RPMI8226 (cell line): ENCODE measurements at regions not wholly inside any gene's neighbourhood (a gene's known extent, or its start where the extent isn't known, plus 50 kb on each side); places are given as distances from the start of the nearest gene placed in this dataset.

Experiments
- DNase-seq: peaks from one replicate; pipeline ENCODE4 v3.0.0-alpha.2; 2015

DNA sequence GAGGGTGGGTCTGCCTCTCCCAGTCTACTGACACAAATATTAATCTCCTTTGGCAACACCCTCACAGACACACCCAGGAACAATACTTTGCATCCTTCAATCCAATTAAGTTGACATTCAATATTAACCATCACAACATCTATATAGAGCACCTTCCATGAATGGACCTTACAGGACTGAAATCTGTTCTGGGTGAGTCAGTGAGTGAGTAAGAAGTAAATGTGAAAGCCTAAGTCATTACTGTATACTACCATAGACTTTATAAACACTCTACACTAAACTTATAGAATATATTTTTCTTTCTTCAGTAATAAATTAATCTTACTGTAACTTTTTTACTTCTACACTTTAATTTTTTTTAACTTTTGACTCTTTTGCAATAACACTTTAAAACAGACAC is 993.8 kb upstream of the MAP3K7 start:
- DNase-seq = no peak

DNA sequence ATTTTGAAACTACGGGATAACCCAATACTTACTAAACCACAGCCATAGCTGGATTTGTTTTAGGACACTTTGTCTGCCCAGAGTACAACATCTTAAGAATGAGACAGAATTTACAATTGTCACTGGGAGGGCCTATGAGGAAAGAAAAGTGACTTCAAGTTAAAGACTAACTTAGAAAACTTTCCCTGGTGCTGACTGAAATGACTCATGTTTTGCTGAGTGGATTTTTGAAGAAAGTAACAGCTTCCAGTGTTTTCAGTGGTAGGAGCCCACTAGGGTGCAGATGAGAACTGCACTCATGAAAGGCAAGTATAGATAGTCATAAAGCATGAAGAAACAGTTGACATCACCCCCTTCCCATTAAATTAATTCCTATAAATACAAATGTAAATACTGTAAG is 988.2 kb upstream of the MAP3K7 start:
- no peak for DNase-seq

DNA sequence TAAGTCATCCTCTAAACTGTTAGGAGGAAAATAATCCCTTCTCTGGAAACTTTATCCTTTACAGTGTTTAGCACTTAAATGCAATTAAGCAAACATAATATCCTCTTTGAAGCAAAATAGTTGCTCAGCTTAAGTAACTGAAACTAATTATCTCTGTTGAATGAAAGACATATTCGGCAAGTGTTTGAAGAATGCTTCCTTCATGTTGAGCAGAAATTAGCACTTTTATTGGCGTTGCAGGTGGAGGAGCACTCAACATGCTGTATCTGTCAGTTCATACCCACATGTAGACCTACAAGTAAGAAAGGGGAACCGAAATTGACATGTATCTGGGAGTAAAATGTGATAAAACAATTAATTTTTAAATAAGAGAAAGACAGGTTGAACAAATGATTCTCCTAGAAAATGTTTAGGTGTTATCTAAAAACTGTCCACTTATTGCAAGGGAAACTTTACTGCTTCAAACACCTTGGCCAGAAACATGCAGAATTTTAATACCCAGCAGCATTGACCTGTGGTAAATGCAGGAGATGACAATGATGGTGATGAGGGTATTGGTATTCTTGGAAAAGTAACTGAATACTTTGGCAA is 987.0 kb upstream of the MAP3K7 start:
- peak; percentile 37 for DNase-seq

DNA sequence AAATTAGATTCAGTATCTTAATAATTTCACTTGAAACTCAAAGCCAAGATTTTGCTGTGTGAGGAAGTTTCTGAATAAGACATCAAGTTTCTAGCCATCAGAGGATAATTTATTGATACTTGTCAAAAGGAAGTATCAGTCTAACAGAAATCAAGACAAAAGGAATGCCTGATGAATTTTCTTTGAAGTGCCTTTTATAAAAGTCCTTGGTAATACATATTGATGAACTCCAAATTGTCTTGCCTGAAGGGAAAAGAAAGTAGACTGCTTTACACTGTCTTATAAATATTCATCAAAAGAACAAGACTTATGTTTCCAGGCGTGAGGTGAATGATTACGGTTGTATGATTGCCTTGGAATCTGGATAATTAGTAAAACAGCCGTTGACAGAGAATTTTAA is 986.0 kb upstream of the MAP3K7 start:
- no peak for DNase-seq

DNA sequence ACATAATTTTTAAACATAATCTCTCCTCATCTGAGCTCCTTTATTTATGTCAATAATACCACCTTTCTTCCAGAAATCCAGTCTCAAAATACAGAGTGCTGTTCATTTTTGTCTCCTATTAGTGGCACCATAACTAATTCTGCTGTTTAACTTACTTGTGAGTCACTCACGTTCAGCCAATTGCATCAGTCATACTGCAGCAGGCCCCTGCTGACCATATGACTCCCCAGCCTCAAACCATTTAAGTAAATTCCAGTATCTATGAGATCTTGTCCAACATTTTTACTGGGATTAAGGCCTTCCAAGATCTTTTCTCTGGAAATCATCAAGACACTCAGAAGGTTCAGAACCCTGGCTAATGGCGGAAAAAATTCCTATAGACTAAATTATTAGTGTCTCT is 982.2 kb upstream of the MAP3K7 start:
- no peak for DNase-seq

DNA sequence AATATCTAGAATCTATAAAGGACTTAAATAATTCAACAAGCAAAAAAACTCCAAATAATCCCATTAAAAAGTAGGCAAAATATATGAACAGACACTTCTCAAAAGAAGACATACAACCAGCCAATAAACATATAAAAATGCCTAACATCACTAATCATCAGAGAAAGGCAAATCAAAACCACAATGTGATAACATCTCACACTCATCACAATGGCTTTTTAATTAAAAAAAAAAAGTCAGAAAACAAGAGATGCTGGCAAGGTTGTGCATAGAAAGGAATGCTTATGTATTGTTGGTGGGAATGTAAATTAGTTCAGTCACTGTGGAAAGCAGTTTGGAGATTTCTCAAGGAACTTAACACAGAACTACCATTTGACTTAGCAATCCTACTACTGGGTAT is 979.6 kb upstream of the MAP3K7 start:
- DNase-seq = no peak

DNA sequence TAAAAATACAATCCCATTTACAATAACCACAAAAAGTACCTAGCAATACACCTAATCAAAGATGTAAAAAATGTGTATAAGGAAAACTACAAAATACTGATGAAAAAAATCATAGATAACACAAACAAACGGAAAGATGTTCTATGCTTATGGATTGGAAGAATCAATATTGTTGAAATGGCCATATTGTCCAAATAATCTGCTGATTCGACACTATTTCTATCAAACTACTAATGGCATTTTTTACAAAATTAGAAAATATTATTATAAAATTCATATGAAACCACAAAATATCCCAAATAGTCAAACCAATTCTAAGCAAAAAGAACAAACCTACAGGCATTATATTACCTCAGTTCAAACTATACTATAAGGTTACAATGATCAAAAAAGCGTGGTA is 978.3 kb upstream of the MAP3K7 start:
- DNase-seq = no peak

DNA sequence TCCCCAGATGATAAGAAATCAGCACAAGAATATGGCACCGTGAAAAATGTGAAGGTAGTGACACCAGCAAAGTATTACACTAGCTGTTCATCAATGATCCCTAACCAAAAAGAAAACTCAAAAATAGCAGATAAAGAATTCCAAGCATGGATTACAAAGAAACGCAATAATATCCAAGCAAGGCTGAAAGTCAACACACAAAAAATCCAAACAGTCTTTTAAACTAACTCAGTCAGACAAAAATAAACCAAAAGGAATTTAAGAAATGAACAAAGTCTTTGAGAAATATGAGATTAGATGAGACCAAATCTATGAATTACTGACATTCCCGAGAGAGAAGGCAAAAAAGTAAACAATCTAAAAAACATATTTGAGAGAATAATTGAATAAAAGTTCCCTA is 976.1 kb upstream of the MAP3K7 start:
- DNase-seq = no peak

DNA sequence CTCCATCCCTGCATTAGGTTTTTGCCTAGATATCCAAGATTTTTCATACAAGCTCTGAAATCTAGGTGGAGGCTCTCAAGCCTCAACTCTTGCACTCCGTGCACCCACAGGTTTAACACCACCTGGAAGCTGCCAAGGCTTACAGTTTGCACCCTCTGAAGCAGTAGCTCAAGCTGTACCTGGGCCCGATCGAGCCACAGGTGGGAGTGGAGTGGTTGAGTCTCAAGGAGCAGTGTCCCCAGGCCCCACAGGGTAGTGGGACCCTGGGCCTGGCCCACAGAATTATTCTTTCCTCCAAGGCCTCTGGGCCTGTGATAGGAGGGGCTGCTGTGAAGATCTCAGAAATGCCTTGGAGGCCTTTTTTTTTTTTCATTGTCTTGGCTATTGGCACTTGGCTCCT is 973.5 kb upstream of the MAP3K7 start:
- DNase-seq = no peak

DNA sequence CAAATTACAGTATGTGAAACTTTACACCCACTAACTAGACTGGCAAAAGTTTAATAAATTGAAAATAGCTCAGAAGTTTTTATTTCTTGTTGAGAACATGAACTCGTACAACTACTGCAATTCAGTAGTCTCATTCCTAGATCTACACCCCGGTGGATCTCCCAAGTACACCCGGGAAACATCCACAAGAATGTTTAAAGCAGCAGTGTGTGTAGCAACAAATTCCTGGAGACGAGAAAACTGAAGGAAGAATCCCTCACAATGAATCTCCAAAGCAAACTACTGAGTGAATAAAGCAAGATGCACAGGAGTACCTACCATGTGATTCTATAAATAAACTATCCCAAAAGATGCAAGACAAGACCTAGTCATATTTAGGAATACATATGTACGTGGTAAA is 954.0 kb upstream of the MAP3K7 start:
- DNase-seq = no peak

DNA sequence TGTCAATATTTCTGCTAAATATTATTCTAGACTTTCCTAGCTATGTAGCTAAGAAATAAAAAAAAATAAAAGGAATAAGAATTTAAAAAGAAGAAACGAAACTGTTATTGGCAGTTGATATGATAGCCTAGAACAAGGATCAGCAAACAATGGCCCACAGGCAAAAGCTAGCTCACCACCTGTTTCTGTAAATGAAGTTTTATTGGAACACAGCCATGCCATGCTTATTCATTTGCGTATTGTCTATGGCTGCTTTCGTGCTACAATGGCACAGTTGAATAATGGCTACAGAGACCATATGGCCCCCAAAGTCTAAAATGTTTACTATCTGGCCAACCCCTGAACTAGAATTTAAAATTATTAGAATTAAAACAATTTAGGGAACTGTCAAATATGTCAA is 952.6 kb upstream of the MAP3K7 start:
- peak; percentile 29 for DNase-seq

DNA sequence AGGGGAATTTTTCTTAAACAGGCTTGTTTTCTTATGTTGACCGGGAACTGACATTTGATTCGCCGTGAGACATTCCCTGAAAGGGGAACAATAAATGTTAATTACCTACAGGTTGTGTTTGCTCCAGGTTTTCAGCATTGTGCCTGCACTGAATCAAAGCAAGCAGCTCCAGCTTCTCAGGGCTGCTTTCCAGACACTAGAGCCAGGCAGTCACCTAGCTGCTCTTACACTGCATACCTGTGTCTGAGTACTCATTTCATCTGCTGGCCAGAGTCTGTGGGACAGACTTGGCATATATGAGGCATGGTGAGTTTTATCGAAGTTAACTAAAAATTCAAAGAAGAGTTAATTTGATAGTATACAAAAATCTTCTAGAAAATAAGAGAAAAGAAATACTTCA is 951.8 kb upstream of the MAP3K7 start:
- no peak for DNase-seq

DNA sequence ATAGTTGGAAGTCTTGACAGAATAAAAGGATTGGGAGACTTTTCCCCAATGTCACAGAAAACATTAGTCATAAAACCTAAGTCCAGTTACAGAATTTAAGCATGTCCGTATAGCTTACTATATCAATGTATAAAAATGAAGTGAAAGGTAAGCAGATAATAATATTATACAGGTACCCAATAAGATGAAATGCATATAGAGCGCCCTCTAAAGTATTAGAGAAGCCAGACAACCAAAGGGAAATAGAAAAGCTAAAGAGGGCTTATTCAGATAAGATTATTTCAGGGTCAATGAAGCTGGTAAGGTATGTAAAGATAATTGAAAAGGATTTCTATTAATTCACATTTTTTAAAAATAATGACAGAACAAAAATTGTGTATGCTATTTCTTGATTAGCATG is 947.7 kb upstream of the MAP3K7 start:
- no peak for DNase-seq

DNA sequence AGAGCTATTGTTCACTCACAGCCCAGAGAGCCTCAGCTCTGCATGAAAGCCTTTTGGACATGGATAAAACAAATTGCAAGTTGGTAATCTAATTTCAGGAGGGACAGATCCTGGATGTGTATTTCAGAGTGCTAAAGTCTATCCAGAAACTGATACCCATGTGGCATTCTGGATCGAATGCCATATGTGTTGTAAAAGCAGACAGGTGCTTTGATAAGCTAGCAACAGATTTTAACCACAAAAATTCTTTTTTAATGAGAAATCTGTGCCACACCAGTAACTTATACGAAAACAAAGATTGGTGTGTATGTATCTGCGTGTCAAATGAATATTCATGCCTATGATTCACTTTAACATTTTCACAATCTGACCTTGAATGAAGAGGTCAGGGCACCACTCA is 936.6 kb upstream of the MAP3K7 start:
- no peak for DNase-seq

DNA sequence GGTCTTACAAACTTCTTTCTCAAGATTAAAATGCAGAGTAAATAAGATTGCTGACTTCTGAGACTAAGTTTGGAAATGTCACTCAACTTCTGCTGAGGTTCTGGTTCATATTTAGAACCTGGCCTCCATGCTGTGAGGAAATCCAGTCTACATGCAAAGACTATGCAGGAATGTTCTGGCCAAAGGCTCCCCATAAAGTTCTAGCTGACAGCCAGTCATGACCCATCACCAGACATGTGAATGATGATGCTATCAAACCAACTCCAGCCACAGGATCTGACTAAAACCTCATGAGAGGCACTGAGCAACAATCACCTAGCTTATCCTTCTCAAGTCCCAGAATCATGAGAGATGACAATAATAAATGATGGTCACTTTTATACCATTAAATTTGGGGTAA is 935.1 kb upstream of the MAP3K7 start:
- no peak for DNase-seq

DNA sequence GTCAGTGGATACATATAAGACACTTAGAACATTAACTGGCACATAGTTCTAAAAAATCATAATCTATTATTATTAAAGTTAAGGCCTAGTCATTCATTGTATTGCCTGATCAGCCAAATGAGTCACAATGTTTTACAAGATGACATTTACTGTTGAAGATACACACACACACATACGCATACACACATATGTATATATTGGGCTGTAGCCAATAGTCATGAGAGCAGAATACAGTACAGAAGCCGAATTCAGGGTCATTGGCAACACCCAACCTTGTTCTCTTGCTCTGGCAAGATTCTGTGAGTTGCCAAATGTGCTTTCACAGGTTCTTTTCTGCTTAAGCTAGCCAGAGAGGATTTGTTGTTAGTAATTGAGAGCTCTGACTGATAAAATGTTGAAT is 922.8 kb upstream of the MAP3K7 start:
- DNase-seq = no peak

DNA sequence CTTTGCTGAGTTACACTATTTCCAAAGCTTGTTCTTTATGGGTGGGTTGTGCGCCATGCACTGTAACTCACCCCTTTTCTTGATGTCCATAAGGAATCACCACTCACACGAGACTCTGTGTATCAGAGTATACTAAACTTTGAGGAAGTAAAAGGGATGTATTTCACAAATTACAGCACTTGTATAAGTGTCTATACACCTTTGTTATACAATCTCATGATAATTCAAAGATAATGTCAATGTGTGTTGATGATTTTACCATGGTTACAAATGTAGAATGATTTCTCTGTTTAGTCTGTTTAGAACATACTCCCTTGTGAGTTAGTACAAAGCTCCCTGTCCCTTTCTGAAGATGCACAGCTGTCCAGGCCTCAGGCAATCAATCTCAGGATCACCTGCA is 922.2 kb upstream of the MAP3K7 start:
- DNase-seq = no peak

DNA sequence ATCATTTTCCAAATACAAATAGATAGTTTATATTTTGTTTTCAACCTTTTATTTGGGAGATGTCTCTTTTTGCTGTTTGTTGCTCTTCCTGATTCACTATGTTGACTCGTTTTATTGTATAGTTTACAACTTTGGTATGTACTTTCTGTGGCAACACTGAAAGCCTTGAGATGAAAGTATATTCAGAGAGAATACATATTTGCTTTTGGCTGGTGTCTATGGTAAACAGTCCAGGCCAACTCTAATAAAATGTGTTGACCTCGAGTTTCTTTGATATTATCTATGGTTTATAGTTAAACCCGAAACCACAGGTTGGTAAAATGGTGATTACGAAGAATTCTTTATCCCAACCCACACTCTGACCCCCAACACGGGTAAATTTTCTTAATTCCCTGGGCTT is 919.6 kb upstream of the MAP3K7 start:
- DNase-seq = no peak

DNA sequence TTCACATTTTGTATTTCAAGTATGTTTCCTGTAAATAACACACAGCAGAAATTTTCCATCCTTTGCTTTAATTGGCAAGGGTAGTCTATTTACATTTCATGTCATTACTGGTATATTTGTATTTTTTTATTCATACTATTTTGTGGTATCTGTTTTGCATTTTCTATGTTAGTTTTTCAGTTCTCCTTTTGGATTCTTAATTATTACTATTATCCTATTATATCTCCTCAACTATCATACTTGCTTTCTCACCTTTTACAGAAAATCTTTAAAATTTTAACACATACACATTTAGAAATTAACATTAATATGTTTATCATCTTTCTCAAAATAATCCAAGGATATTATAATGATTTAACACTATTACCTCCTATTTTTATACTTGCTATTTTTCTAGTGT is 918.3 kb upstream of the MAP3K7 start:
- no peak for DNase-seq

DNA sequence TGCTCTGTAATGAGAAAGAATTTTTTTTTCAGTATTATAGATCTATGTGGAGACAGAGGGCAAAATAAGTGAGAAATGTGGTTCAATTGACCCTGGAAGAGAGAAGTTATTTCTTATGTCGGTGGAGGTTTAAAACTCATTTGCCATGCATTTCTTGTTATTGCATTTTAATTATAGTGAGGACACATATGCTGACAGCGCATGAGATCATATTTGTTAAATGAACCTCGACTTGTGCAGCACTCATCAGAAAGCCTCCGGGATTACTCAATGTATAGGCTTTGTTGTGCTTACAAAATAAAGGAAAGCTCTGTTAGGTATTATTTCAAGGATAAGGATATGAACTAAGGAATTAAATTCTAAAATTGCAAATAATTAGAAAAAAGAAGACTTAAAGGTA is 915.1 kb upstream of the MAP3K7 start:
- DNase-seq = no peak

DNA sequence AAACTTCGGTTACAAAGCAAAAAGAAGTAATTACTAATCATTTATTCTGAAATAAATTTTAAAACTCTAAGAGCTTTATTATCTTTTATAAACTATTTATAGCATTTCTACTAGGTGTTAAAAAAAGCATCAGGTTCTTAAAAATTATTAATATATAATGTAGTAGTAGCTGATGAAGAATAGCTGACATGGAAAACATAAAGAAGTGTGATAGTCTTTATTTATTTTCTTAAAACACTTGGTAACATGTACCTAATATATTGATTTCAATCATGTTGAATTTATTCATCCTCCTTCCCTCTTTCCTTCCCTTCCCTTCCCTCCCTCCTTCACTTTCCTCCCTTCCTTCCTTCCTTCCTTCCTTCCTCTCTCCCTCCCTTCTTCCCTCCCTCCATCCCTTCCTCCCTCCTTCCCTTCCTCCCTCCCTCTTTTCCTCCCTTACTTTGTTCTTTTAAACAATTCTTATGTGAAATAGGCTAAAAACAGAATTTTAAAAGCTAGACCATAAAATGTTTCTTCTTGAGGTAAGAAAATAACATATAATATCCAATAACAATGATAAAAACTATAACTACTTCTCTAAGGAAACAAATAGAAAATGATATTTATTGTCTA is 913.9 kb upstream of the MAP3K7 start:
- DNase-seq = no peak

DNA sequence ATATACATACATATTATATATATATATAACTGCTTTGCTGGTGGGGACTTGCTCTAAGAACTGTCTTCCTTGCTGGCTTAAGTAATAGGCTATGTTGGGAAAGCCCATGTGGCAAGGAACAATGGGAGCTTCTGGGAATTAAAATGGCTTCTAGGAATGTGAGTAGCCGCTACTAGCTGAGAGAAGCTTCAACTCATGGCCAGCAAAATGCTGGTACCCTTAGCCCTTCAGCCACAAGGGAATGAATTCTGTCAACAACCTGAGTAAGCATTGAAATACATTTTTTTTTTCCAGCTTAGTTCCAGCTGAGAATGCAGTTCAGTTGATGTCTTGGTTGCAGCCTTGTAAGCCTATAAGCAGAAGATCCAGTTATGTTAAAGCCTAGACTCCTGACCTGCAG is 911.7 kb upstream of the MAP3K7 start:
- no peak for DNase-seq

DNA sequence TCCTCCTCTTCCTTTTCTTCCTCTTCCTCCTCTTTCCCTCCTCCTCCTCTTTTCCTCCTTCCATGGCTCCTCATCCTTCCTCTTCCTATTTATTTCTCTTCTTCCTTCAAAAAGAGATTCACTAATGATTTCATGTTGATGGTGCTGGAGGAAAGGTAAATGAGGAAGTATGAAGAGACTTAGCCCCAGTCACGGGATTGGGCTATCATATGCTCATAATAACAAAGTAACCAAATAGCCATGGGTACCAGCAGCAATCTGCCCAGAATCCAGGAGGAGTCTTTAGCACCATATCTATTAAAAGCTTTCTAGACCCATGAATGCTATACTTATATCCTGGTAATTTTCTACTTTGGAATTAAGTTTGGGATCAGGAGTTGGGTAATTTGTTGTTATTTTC is 910.9 kb upstream of the MAP3K7 start:
- no peak for DNase-seq

DNA sequence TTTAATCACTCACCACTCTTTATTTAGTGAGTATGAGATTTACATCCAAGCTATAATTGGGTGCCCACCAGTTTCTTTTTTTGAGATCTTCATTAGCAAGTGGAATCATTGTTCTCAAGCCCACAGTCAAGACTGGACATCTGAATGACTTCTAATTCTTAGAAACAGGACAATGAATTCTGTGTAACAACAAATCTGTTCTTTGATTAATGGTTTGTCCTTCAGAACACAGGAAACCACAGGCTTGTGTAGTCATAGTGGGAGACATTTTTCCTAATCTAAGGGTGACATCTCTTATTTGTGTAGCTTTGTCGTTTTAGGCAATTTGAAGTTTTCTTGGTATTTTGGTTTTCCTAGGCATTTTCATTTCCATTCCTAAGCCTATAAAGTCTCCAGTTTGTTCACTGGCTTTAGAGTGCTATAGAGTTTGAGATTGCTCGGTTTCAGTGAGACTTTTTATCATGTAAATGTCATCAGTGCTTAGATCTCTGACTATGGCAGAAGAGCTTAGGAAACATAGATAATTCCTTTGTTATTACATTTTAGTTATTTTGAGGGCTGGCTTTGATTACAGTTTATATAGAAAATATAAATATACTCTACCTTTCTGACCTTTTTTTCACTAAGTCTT is 903.9 kb upstream of the MAP3K7 start:
- DNase-seq = no peak
